HepG2 (cell line): ENCODE measurements at regions not wholly inside any gene's neighbourhood (a gene's known extent, or its start where the extent isn't known, plus 50 kb on each side); places are given as distances from the start of the nearest gene placed in this dataset.

Experiments
- ATAC-seq: fragments of 200-7000 bp; cut with Tn5 transposase; 3 replicates; pipeline ENCODE4 v1.9.1; 2020; ENCODE audit warnings: mild to moderate bottlenecking, moderate library complexity
- BruUV-seq: library from RNA; stranded (reverse); fragments of 400-500 nt; replicated peaks from 2 replicates; lab custom pipeline; 2021; lab: Mats Ljungman, UMichigan
- CTCF ChIA-PET: fragments of 300-600 bp; formaldehyde crosslinking; extraction: SDS; loops from one replicate; lab custom pipeline; 2021; ENCODE audit warnings: low total read pairs, inconsistent platforms, low intra/inter-chr PET ratio; lab: Yijun Ruan, JAX
- POLR2A ChIA-PET: fragments of 350-600 bp; sonication (Branson Sonifier 250); formaldehyde crosslinking; loops from one replicate; lab custom pipeline; 2020; ENCODE audit warnings: antibody characterized with exemption, inconsistent platforms; lab: Yijun Ruan, JAX
- DNase-seq: peaks from one replicate; pipeline ENCODE4 v3.0.0-alpha.2; 2015; ENCODE audit warnings: low spot score
- FAIRE-seq: peaks from 3 replicates; lab custom pipeline; 2011; peaks lifted over from hg19 to GRCh38; lab: Jason Lieb, UNC
- H2AFZ ChIP-seq: one replicate; pipeline ENCODE4 v1.6.1; 2011; ENCODE audit warnings: low read length, inconsistent platforms
- H3K27ac ChIP-seq: fragments of 300-600 bp; 3 replicates; pipeline ENCODE4 v1.8.0; 2011; ENCODE audit warnings: mixed run types, mild to moderate bottlenecking, mixed read lengths, low read length, inconsistent platforms; ENCODE audit not compliant: insufficient read depth; ENCODE audit errors: extremely low read length
- H3K27me3 ChIP-seq, 2 experiments: fragments of 200-600 bp in 1 of 2; 2 replicates in 1 of 2; 3 replicates in 1 of 2; pipeline versions ENCODE4 v1.6.0 to v1.8.0; 2011; ENCODE audit warnings: low read length in 2 of 2, mild to moderate bottlenecking in 2 of 2, moderate library complexity in 2 of 2, inconsistent platforms in 1 of 2; ENCODE audit not compliant: insufficient read depth in 2 of 2, control insufficient read depth in 1 of 2
- H3K36me3 ChIP-seq, 2 experiments: fragments of 200-600 bp in 1 of 2; replicated peaks in 1 of 2; 2 replicates in 1 of 2; 3 replicates in 1 of 2; pipeline versions ENCODE4 v1.5.1 to v1.8.0; 2011; ENCODE audit warnings: low read length in 2 of 2, inconsistent platforms in 1 of 2; ENCODE audit not compliant: insufficient read depth in 2 of 2, control insufficient read depth in 1 of 2
- H3K4me1 ChIP-seq: 2 replicates; pipeline ENCODE4 v1.5.1; 2012; ENCODE audit warnings: low read length, inconsistent platforms; ENCODE audit not compliant: insufficient read depth
- H3K4me2 ChIP-seq: 2 replicates; pipeline ENCODE4 v1.6.0; 2011; ENCODE audit warnings: low read depth, low read length, inconsistent platforms
- H3K4me3 ChIP-seq, 3 experiments: fragments of 200-600 bp in 1 of 3; sonication (generic), shearing (Covaris generic) in 1 of 3; replicated peaks in 1 of 3; 2 replicates each; pipeline ENCODE4 v1.5.1; 2011 to 2016; ENCODE audit warnings: low read length in 3 of 3, inconsistent platforms in 2 of 3, low read depth in 2 of 3, mild to moderate bottlenecking in 2 of 3, control low read depth in 1 of 3, mixed read lengths in 1 of 3; ENCODE audit not compliant: insufficient read depth in 1 of 3
- H3K79me2 ChIP-seq: one replicate; pipeline ENCODE4 v1.6.1; 2011; ENCODE audit warnings: low read length, inconsistent platforms; ENCODE audit not compliant: insufficient read depth
- H3K9ac ChIP-seq: 2 replicates; pipeline ENCODE4 v1.6.0; 2011; ENCODE audit warnings: mild to moderate bottlenecking, low read depth, low read length, inconsistent platforms; ENCODE audit not compliant: insufficient read depth
- H3K9me3 ChIP-seq: 2 replicates; pipeline ENCODE4 v1.5.1; 2012; ENCODE audit warnings: mild to moderate bottlenecking, low read length
- H4K20me1 ChIP-seq: 2 replicates; pipeline ENCODE4 v1.6.0; 2011; ENCODE audit warnings: inconsistent platforms, mild to moderate bottlenecking, low read length, moderate library complexity; ENCODE audit not compliant: insufficient read depth
- BRCA1 ChIP-seq: sonication (generic); formaldehyde crosslinking; IDR thresholded peaks from 2 replicates; pipeline ENCODE4 v1.4.0; 2020; ENCODE audit warnings: missing genetic modification reagents
- ONECUT2 ChIP-seq: sonication (generic); formaldehyde crosslinking; IDR thresholded peaks from 2 replicates; pipeline ENCODE4 v1.4.0; 2020; ENCODE audit warnings: missing genetic modification reagents
- THYN1 ChIP-seq: sonication (generic); formaldehyde crosslinking; IDR thresholded peaks from 2 replicates; pipeline ENCODE4 v1.8.1; 2023; ENCODE audit warnings: low read depth, mild to moderate bottlenecking, moderate library complexity, missing genetic modification reagents, borderline replicate concordance
- ZFY ChIP-seq: sonication (generic); formaldehyde crosslinking; IDR thresholded peaks from 2 replicates; pipeline ENCODE4 v1.4.0; 2020; ENCODE audit warnings: missing genetic modification reagents
- ZNF225 ChIP-seq: sonication (generic); formaldehyde crosslinking; IDR thresholded peaks from 2 replicates; pipeline ENCODE4 v1.4.0; 2020; ENCODE audit warnings: mild to moderate bottlenecking, missing genetic modification reagents
- ZNF788 ChIP-seq: sonication (generic); formaldehyde crosslinking; IDR thresholded peaks from 2 replicates; pipeline ENCODE4 v1.5.0; 2020; ENCODE audit warnings: mild to moderate bottlenecking, missing genetic modification reagents, borderline replicate concordance
- WGBS: methylation state at CpG from one replicate; pipeline ENCODE4 v1.1.6; 2017; ENCODE audit warnings: low lambda C conversion rate; 5-methylcytosine and 5-hydroxymethylcytosine counted together
- in situ Hi-C: cut with HindIII; loops from 2 replicates; pipeline ENCODE4 v1.10.0; 2017; ENCODE audit warnings: low pct_unique_long_range_greater_than_20kb; ENCODE audit not compliant: extremely low pct_ligation_motif_present
- intact Hi-C: fragments of 100-400 bp; cut with micrococcal nuclease; formaldehyde crosslinking; loops from one replicate; pipeline ENCODE4 v1.10.0; 2022; ENCODE audit not compliant: unreplicated experiment
- TF ChIP-seq, protein P1 (sequence below): sonication (generic); formaldehyde crosslinking; IDR thresholded peaks from 2 replicates; pipeline ENCODE4 v1.4.0; 2020; ENCODE audit warnings: mild to moderate bottlenecking, missing genetic modification reagents, borderline replicate concordance
- TF ChIP-seq, protein P2 (sequence below): sonication (generic); formaldehyde crosslinking; IDR thresholded peaks from 2 replicates; pipeline ENCODE4 v1.8.1; 2022; ENCODE audit warnings: low read depth, mild to moderate bottlenecking, missing genetic modification reagents
- TF ChIP-seq, protein P3 (sequence below): sonication (generic); formaldehyde crosslinking; IDR thresholded peaks from 2 replicates; pipeline ENCODE4 v1.4.0; 2020; ENCODE audit warnings: missing genetic modification reagents, mild to moderate bottlenecking, borderline replicate concordance

DNA sequence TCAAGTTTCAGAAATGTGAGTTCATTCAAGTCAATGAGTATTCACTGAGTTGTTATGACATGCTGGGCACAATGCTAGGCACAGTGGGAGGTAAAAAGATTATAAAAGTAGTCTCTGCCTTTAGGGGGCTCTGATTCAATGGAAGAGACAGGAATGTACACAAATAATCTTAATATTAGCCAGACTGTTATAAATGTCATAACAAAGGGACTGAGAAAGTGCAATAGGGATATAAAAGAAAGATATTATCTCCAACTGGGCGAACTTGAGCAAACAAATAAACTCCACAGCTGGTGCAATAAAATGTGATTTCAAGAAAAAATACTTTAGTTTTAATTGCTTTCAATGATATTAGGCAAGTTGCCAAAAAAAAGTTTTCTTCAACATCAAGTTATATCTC is 755.2 kb downstream of the BRINP1 start:
- H3K79me2 ChIP-seq, result no peaks in the 10 kb centered on the region
- WGBS, result 0% methylated on average over 1 of the region's 1 CpG
- DNase-seq, result no peak
- no peaks in the 10 kb centered on the region for H4K20me1 ChIP-seq
- POLR2A ChIA-PET, result no interaction called here
- H3K27me3 ChIP-seq, result no peaks in the 10 kb centered on the region
- no peak overlapping the region for H2AFZ ChIP-seq
- no peak overlapping the region for H3K9ac ChIP-seq
- BruUV-seq, result no TSS peak
- in situ Hi-C loops, result no loop called here
- no peaks in the 10 kb centered on the region for H3K36me3 ChIP-seq
- H3K4me2 ChIP-seq, result no peak overlapping the region
- intact Hi-C loops, result no loop called here
- CTCF ChIA-PET, result no interaction called here
- no peak overlapping the region for H3K4me3 ChIP-seq
- H3K4me1 ChIP-seq, result no peaks in the 10 kb centered on the region
- ATAC-seq, result no peak
- H3K9me3 ChIP-seq, result peaks cover 77% of the 10 kb centered on the region
- FAIRE-seq, result no peak
- TF ChIP-seq THYN1 (CRISPR knock-in tag) (no peak), BRCA1 (CRISPR knock-in tag) (no peak), ZNF225 (CRISPR knock-in tag) (no peak)
- no peak overlapping the region for H3K27ac ChIP-seq

DNA sequence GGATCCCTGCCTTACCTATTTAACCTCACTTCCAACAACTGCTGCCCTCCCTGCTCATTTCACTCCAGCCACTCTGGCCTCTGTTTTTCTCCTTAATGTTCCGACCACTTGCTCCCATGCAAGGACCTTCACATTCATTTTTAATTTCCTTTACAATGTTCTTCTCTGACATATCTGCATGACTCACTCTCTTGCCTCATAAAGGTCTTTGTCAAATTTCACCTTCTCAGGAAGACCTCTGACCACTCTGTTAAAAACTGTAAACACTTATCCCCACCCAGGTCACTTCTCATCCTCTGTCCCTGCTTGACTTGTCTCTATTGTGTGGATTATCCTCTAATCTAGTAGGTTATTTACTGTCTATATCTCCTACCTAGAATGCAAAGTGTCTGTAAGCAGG is 751.2 kb downstream of the BRINP1 start:
- Histone ChIP-seq H3K4me1 (no peaks in the 10 kb centered on the region), H3K4me2 (no peak overlapping the region), H2AFZ (no peak overlapping the region), H3K27me3 (no peaks in the 10 kb centered on the region), H3K36me3 (no peaks in the 10 kb centered on the region), H3K4me3 (no peak overlapping the region), H4K20me1 (no peaks in the 10 kb centered on the region), H3K9me3 (peaks cover 97% of the 10 kb centered on the region), H3K9ac (no peak overlapping the region), H3K79me2 (no peaks in the 10 kb centered on the region), H3K27ac (no peak overlapping the region)
- intact Hi-C loops, result no loop called here
- POLR2A ChIA-PET, result no interaction called here
- 0% methylated on average over 1 of the region's 1 CpG for WGBS
- CTCF ChIA-PET, result no interaction called here
- ATAC-seq, result no peak
- no peak for DNase-seq
- no TSS peak for BruUV-seq
- FAIRE-seq, result no peak
- in situ Hi-C loops, result no loop called here
- TF ChIP-seq, protein P1, sequence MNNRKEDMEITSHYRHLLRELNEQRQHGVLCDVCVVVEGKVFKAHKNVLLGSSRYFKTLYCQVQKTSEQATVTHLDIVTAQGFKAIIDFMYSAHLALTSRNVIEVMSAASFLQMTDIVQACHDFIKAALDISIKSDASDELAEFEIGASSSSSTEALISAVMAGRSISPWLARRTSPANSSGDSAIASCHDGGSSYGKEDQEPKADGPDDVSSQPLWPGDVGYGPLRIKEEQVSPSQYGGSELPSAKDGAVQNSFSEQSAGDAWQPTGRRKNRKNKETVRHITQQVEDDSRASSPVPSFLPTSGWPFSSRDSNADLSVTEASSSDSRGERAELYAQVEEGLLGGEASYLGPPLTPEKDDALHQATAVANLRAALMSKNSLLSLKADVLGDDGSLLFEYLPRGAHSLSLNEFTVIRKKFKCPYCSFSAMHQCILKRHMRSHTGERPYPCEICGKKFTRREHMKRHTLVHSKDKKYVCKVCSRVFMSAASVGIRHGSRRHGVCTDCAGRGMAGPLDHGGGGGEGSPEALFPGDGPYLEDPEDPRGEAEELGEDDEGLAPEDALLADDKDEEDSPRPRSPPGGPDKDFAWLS (CRISPR knock-in tag), result no peak
- TF ChIP-seq, protein P2, sequence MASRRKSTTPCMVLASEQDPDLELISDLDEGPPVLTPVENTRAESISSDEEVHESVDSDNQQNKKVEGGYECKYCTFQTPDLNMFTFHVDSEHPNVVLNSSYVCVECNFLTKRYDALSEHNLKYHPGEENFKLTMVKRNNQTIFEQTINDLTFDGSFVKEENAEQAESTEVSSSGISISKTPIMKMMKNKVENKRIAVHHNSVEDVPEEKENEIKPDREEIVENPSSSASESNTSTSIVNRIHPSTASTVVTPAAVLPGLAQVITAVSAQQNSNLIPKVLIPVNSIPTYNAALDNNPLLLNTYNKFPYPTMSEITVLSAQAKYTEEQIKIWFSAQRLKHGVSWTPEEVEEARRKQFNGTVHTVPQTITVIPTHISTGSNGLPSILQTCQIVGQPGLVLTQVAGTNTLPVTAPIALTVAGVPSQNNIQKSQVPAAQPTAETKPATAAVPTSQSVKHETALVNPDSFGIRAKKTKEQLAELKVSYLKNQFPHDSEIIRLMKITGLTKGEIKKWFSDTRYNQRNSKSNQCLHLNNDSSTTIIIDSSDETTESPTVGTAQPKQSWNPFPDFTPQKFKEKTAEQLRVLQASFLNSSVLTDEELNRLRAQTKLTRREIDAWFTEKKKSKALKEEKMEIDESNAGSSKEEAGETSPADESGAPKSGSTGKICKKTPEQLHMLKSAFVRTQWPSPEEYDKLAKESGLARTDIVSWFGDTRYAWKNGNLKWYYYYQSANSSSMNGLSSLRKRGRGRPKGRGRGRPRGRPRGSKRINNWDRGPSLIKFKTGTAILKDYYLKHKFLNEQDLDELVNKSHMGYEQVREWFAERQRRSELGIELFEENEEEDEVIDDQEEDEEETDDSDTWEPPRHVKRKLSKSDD (CRISPR knock-in tag), result no peak
- no peak for TF ChIP-seq ONECUT2
- no peak for TF ChIP-seq ZFY
- TF ChIP-seq, protein P3, sequence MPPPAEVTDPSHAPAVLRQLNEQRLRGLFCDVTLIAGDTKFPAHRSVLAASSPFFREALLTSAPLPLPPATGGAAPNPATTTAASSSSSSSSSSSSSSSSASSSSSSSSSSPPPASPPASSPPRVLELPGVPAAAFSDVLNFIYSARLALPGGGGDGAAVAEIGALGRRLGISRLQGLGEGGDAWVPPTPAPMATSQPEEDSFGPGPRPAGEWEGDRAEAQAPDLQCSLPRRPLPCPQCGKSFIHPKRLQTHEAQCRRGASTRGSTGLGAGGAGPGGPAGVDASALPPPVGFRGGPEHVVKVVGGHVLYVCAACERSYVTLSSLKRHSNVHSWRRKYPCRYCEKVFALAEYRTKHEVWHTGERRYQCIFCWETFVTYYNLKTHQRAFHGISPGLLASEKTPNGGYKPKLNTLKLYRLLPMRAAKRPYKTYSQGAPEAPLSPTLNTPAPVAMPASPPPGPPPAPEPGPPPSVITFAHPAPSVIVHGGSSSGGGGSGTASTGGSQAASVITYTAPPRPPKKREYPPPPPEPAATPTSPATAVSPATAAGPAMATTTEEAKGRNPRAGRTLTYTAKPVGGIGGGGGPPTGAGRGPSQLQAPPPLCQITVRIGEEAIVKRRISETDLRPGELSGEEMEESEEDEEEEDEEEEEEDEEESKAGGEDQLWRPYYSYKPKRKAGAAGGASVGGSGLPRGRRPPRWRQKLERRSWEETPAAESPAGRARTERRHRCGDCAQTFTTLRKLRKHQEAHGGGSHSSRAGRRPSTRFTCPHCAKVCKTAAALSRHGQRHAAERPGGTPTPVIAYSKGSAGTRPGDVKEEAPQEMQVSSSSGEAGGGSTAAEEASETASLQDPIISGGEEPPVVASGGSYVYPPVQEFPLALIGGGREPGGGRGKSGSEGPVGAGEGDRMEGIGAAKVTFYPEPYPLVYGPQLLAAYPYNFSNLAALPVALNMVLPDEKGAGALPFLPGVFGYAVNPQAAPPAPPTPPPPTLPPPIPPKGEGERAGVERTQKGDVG (CRISPR knock-in tag), result no peak
- no peak for TF ChIP-seq ZNF788
